Esophagus muscularis mucosa (tissue), 4 donors: ENCODE measurements at regions not wholly inside any gene's neighbourhood (a gene's known extent, or its start where the extent isn't known, plus 50 kb on each side); places are given as distances from the start of the nearest gene placed in this dataset.

Experiments used
- DNase-seq: peaks from one replicate; pipeline ENCODE4 v3.0.0-alpha.2; 2017; ENCODE audit errors: extremely low spot score
- H3K27ac ChIP-seq, 4 donors: fragments of 200-600 bp; sonication (generic); replicated peaks in 1 of 4; 1 replicate in 3 of 4; 2 replicates in 1 of 4; pipeline ENCODE4 v1.5.1; 2016 to 2019; ENCODE audit warnings: mild to moderate bottlenecking in 1 of 4
- H3K27me3 ChIP-seq, 4 donors: fragments of 200-600 bp; sonication (generic); one replicate each; pipeline versions ENCODE4 v1.5.1 to v1.6.0; 2016 to 2019
- H3K36me3 ChIP-seq, 4 donors: fragments of 200-600 bp; sonication (generic); one replicate each; pipeline ENCODE4 v1.5.1; 2016 to 2019
- H3K4me1 ChIP-seq, 4 donors: fragments of 200-600 bp; sonication (generic); one replicate each; pipeline ENCODE4 v1.5.1; 2016 to 2019
- H3K4me3 ChIP-seq, 4 donors: fragments of 200-600 bp; sonication (generic); 1 replicate in 2 of 4; 2 replicates in 2 of 4; pipeline ENCODE4 v1.5.1; 2016 to 2019; ENCODE audit warnings: mild to moderate bottlenecking in 4 of 4, moderate library complexity in 1 of 4
- H3K9me3 ChIP-seq, 4 donors: fragments of 200-600 bp; sonication (generic); 1 replicate in 3 of 4; 2 replicates in 1 of 4; pipeline ENCODE4 v1.5.1; 2016 to 2019
- EP300 ChIP-seq: sonication (generic); formaldehyde crosslinking; IDR thresholded peaks from one replicate; pipeline ENCODE4 v1.6.1; 2017; ENCODE audit warnings: antibody characterized with exemption
- POLR2A ChIP-seq: fragments of 450-650 bp; IDR thresholded peaks from one replicate; pipeline ENCODE4 v1.6.1; 2017; ENCODE audit warnings: antibody characterized with exemption, moderate library complexity, mild to moderate bottlenecking, low read depth
- POLR2AphosphoS5 ChIP-seq, 2 donors: sonication (generic); formaldehyde crosslinking; IDR thresholded peaks; one replicate each; pipeline ENCODE4 v1.6.1; 2017; ENCODE audit warnings: antibody characterized with exemption in 2 of 2
- WGBS: methylation state at CpG from one replicate; pipeline ENCODE4 v1.1.5; 2018; 5-methylcytosine and 5-hydroxymethylcytosine counted together
- intact Hi-C: fragments of 100-400 bp; cut with DNase I; formaldehyde crosslinking; loops from one replicate; pipeline ENCODE4 v1.15.1; 2023
- TF ChIP-seq, protein P1 (sequence below), 3 experiments: fragments of 200-600 bp in 2 of 3; fragments of 450-650 bp in 1 of 3; sonication (generic) in 2 of 3; IDR thresholded peaks; one replicate each; pipeline ENCODE4 v1.5.1; 2017 to 2019; ENCODE audit warnings: antibody characterized with exemption in 3 of 3, mild to moderate bottlenecking in 2 of 3, moderate library complexity in 1 of 3

DNA sequence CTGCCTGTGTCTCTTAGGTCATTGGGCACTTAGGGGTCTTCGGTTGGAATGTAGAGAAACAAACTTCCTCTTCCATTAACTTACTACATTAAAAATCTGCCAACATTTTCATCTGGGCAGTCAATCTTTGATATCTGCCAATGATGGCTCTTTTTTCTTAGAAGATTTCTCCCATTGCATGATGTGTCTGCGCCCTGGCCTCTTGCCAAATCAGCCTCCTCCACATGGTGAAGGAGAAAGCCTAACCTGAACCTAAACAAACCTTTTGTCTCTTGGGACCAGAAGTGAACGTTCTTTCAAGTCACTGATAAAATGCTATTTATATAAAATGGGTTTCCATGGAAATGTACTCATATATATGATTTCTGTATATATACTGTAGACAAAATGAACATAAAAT lies 998.9 kb upstream of the GJE1 start:
- Histone ChIP-seq H3K36me3 (no peaks in the 10 kb centered on the region), H3K9me3 (no peaks in the 10 kb centered on the region), H3K4me1 (no peaks in the 10 kb centered on the region), H3K27me3 (no peaks in the 10 kb centered on the region), H3K27ac (no peak overlapping the region), H3K4me3 (no peak overlapping the region)
- 80% methylated on average over 3 of the region's 3 CpGs for WGBS
- DNase-seq, result no peak
- intact Hi-C loops, result no loop called here
- TF ChIP-seq, protein P1, sequence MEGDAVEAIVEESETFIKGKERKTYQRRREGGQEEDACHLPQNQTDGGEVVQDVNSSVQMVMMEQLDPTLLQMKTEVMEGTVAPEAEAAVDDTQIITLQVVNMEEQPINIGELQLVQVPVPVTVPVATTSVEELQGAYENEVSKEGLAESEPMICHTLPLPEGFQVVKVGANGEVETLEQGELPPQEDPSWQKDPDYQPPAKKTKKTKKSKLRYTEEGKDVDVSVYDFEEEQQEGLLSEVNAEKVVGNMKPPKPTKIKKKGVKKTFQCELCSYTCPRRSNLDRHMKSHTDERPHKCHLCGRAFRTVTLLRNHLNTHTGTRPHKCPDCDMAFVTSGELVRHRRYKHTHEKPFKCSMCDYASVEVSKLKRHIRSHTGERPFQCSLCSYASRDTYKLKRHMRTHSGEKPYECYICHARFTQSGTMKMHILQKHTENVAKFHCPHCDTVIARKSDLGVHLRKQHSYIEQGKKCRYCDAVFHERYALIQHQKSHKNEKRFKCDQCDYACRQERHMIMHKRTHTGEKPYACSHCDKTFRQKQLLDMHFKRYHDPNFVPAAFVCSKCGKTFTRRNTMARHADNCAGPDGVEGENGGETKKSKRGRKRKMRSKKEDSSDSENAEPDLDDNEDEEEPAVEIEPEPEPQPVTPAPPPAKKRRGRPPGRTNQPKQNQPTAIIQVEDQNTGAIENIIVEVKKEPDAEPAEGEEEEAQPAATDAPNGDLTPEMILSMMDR (IDR thresholded peaks at IDR 0.05), result no peak
- TF ChIP-seq POLR2A (no peak), EP300 (no peak), POLR2AphosphoS5 (IDR thresholded peaks at IDR 0.05) (no peak)

DNA sequence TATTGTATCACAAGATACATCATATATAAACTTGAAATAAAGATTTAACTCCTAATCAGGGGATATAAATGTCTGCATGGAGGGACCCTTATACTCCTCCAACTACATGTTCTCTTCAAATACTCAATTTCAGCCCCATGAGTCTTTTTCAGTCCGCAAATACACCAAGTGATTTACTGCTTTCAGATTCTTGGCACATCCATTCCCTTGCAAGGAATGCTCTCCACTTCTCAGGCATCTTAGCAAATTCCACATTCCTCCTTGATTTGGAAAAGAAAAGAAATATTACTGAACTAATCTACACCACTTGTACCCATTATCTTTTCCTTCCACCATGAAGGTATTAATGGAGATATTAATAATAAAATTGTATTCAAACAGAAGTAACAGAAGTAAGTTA lies 999.4 kb upstream of the GJE1 start:
- WGBS, result 82% methylated on average over 1 of the region's 1 CpG
- DNase-seq, result no peak
- no peaks in the 10 kb centered on the region for H3K27me3 ChIP-seq
- intact Hi-C loops, result no loop called here
- H3K4me1 ChIP-seq, result no peaks in the 10 kb centered on the region
- H3K4me3 ChIP-seq, result no peak overlapping the region
- TF ChIP-seq POLR2A (no peak), EP300 (no peak), POLR2AphosphoS5 (IDR thresholded peaks at IDR 0.05) (no peak)
- TF ChIP-seq, protein P1 (IDR thresholded peaks at IDR 0.05), result no peak
- H3K36me3 ChIP-seq, result no peaks in the 10 kb centered on the region
- H3K27ac ChIP-seq, result no peak overlapping the region
- no peaks in the 10 kb centered on the region for H3K9me3 ChIP-seq

DNA sequence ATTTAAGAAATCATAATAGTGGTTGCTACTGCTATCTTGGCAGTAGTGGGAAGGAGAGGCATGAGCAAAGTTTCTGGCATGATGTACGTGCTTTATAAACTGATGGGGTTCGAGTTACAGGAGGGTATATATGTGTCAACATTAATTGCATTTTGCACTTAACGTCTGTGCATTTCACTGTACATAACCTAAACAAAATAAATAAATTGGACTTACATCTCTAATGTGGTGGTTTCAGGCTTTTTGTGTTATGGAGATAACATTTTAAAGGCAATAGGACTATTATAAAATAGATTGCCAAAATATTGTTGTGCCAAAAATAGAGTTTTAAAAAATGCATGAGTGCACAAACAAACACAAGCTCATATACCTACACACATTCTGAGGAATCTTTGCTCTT lies 1001.1 kb upstream of the GJE1 start:
- H3K27ac ChIP-seq, result no peak overlapping the region
- intact Hi-C loops, result no loop called here
- no peak overlapping the region for H3K4me3 ChIP-seq
- 66% methylated on average over 3 of the region's 3 CpGs for WGBS
- no peaks in the 10 kb centered on the region for H3K9me3 ChIP-seq
- H3K36me3 ChIP-seq, result no peaks in the 10 kb centered on the region
- no peak for DNase-seq
- TF ChIP-seq EP300 (no peak), POLR2A (no peak), POLR2AphosphoS5 (IDR thresholded peaks at IDR 0.05) (no peak)
- TF ChIP-seq, protein P1 (IDR thresholded peaks at IDR 0.05), result no peak
- H3K4me1 ChIP-seq, result no peaks in the 10 kb centered on the region
- H3K27me3 ChIP-seq, result no peaks in the 10 kb centered on the region

DNA sequence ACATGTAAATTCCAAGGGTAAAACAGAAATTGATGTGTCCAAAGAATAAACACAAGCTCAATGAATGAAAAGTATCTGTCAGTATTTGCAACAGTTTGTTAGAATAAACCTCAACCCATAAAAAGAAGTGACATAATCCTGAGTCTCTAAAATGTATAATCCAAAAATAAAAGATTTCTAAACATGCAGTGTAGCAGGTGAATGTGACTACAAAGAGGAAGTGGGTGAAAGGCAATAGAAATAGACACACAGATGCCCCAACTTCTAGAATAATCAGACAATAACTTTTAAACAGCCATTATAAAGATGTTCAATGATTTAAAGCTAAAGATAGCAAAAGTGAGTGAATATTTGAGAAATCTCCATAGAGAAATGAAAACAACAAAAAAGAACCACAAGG lies 1009.2 kb upstream of the GJE1 start:
- Histone ChIP-seq H3K9me3 (no peaks in the 10 kb centered on the region), H3K4me3 (no peak overlapping the region), H3K4me1 (peaks cover 0 to under 1% (median 0%) of the 10 kb centered on the region in 4 donors), H3K36me3 (no peaks in the 10 kb centered on the region), H3K27ac (no peak overlapping the region), H3K27me3 (no peaks in the 10 kb centered on the region)
- no peak for DNase-seq
- TF ChIP-seq POLR2AphosphoS5 (IDR thresholded peaks at IDR 0.05), result no peak
- no peak for TF ChIP-seq POLR2A
- TF ChIP-seq, protein P1 (IDR thresholded peaks at IDR 0.05), result no peak
- no peak for TF ChIP-seq EP300
- intact Hi-C loops, result no loop called here

DNA sequence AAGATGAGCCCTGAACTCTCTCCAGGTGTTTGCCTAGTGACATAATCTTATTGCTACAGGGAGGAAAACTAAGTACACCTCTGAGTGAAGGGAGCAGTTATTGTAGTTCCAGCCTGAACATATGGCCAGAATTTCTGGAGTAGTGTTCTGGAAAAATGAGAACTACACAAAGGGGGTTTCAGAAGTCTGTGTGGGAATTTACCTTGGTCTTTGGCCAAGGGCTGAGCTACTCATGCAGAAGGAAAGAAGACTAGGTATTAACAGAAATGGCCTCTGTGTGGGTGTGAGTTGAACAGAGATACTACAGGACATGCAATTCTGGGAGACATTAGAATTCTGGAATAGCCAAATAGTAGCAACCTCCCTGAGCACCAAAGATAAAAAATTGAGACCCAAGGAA lies 1009.7 kb upstream of the GJE1 start:
- DNase-seq, result no peak
- TF ChIP-seq, protein P1 (IDR thresholded peaks at IDR 0.05), result no peak
- TF ChIP-seq POLR2AphosphoS5 (IDR thresholded peaks at IDR 0.05) (no peak), POLR2A (no peak), EP300 (no peak)
- Histone ChIP-seq H3K4me3 (no peak overlapping the region), H3K27ac (no peak overlapping the region), H3K27me3 (no peaks in the 10 kb centered on the region), H3K36me3 (no peaks in the 10 kb centered on the region), H3K4me1 (peaks cover 0 to 5% (median 1%) of the 10 kb centered on the region in 4 donors), H3K9me3 (no peaks in the 10 kb centered on the region)
- intact Hi-C loops, result no loop called here
